ENCODE measurements at regions not wholly inside any gene's neighbourhood (a gene's known extent, or its start where the extent isn't known, plus 50 kb on each side); places are given as distances from the start of the nearest gene placed in this dataset.

GRCh38 chr11:23520226-23520960, 660.1 kb upstream of the CCDC179 start:
- no peak overlapping the region for H3K4me3 ChIP-seq (ENCODE audit: control insufficient read depth, low read depth, low read length)
- no peak for TF ChIP-seq CTCF (conservative IDR thresholded peaks at IDR 0.05; ENCODE audit: control insufficient read depth, insufficient read depth, low read depth, low read length)
- no peak for DNase-seq (ENCODE audit: low read depth)

GRCh38 chr11:23536907-23537306, 676.6 kb upstream of the CCDC179 start:
- DNase-seq (ENCODE audit: low read depth) = no peak
- H3K4me3 ChIP-seq (ENCODE audit: control insufficient read depth, low read depth, low read length) = no peak overlapping the region
- no peak for TF ChIP-seq CTCF (conservative IDR thresholded peaks at IDR 0.05; ENCODE audit: control insufficient read depth, insufficient read depth, low read depth, low read length)

- TF ChIP-seq CTCF (conservative IDR thresholded peaks at IDR 0.05; ENCODE audit: control insufficient read depth, insufficient read depth, low read depth, low read length) = no peak
- no peak for DNase-seq (ENCODE audit: low read depth)
These were observed 679.3 kb upstream of the CCDC179 start for GRCh38 chr11:23539556-23539955.

GRCh38 chr11:23540101-23540561, 679.9 kb upstream of the CCDC179 start:
- DNase-seq (ENCODE audit: low read depth) = peak; percentile 42
- H3K4me3 ChIP-seq (ENCODE audit: control insufficient read depth, low read depth, low read length) = no peak overlapping the region
- TF ChIP-seq CTCF (conservative IDR thresholded peaks at IDR 0.05; ENCODE audit: control insufficient read depth, insufficient read depth, low read depth, low read length) = peak; percentile 80

More at GRCh38 chr11:23539556-23539955, 679.3 kb upstream of the CCDC179 start:
- no peak overlapping the region for H3K4me3 ChIP-seq (ENCODE audit: control insufficient read depth, low read depth, low read length)

GRCh38 chr11:23542189-23542588, 681.9 kb upstream of the CCDC179 start:
- no peak for DNase-seq (ENCODE audit: low read depth)
- no peak overlapping the region for H3K4me3 ChIP-seq (ENCODE audit: control insufficient read depth, low read depth, low read length)
- no peak for TF ChIP-seq CTCF (conservative IDR thresholded peaks at IDR 0.05; ENCODE audit: control insufficient read depth, insufficient read depth, low read depth, low read length)

- no peak for DNase-seq (ENCODE audit: low read depth)
- TF ChIP-seq CTCF (conservative IDR thresholded peaks at IDR 0.05; ENCODE audit: control insufficient read depth, insufficient read depth, low read depth, low read length) = no peak
These were observed 682.5 kb upstream of the CCDC179 start for GRCh38 chr11:23542816-23543215.

More at GRCh38 chr11:23542816-23543215, 682.5 kb upstream of the CCDC179 start:
- H3K4me3 ChIP-seq (ENCODE audit: control insufficient read depth, low read depth, low read length) = no peak overlapping the region
